ENCODE measurements at regions not wholly inside any gene's neighbourhood (a gene's known extent, or its start where the extent isn't known, plus 50 kb on each side); places are given as distances from the start of the nearest gene placed in this dataset.

DNA sequence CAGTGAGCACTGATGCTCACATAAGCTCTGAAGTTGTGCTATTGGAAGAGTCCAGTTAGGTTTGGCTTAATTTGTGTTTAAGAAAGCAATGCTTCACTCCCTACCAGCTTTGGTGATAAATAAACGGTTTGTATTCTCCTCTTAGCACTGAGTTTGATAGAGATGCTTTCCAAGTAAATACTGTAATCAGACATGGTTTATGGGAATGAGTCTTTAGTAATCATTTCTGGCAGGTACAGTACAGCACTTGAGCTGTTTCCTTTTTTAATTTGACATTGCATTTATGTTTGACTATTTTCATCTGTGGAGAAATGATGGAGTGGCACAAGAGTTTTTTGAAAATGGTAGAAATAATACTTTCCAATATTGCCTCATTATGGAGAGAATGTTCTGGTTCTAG lies 455.3 kb downstream of the ACTRT1 start:
- no peak for DNase-seq (ENCODE audit: low read depth in 1 of 2, low spot score in 2 of 2)
- ChIA-PET POLR2A (ENCODE audit: partially characterized antibody) (no interaction called here), CTCF (ENCODE audit: partially characterized antibody) (no interaction called here)
- Histone ChIP-seq H2BK15ac (ENCODE audit: low read length) (no peak overlapping the region), H2AK5ac (ENCODE audit: low read depth, low read length) (no peak overlapping the region), H3K18ac (ENCODE audit: extremely low read depth, low read length) (no peak overlapping the region), H3K27me3 (replicated peaks in 1 of 4; ENCODE audit: control insufficient read depth in 3 of 4, extremely low read depth in 1 of 4, insufficient read depth in 3 of 4, low read length in 3 of 4) (no peaks in the 10 kb centered on the region), H4K5ac (ENCODE audit: insufficient read length, low read depth, low read length) (no peak overlapping the region), H2BK12ac (ENCODE audit: low read depth, low read length) (no peak overlapping the region), H2BK20ac (ENCODE audit: low read length) (no peak overlapping the region), H3K4me3 (ENCODE audit: extremely low read depth in 1 of 4, insufficient read depth in 2 of 4, low read depth in 3 of 4, low read length in 4 of 4) (no peak overlapping the region), H3K79me2 (ENCODE audit: control insufficient read depth in 1 of 2, insufficient read depth in 2 of 2, low read length in 2 of 2) (no peaks in the 10 kb centered on the region), H2BK120ac (replicated peaks; ENCODE audit: low read depth, low read length) (no peak overlapping the region), H3K27ac (ENCODE audit: low read depth, low read length) (no peak overlapping the region), H3K23ac (ENCODE audit: insufficient read length) (no peak overlapping the region), H3K4me1 (replicated peaks in 1 of 4; ENCODE audit: control insufficient read depth in 3 of 4, insufficient read depth in 4 of 4, low read length in 3 of 4) (no peaks in the 10 kb centered on the region), H3K4ac (replicated peaks; ENCODE audit: insufficient read length, low read depth, low read length) (no peak overlapping the region), H3K56ac (replicated peaks; ENCODE audit: insufficient read length, low read depth, low read length) (no peak overlapping the region), H3K14ac (ENCODE audit: insufficient read length) (no peak overlapping the region), H2BK5ac (ENCODE audit: low read depth, low read length) (no peak overlapping the region), H3K9ac (replicated peaks in 1 of 4; ENCODE audit: extremely low read depth in 1 of 4, low read depth in 3 of 4, low read length in 3 of 4) (no peak overlapping the region), H2AFZ (ENCODE audit: low read length) (no peak overlapping the region), H4K20me1 (replicated peaks in 1 of 2; ENCODE audit: control insufficient read depth in 1 of 2, insufficient read depth in 2 of 2, low read length in 2 of 2) (no peaks in the 10 kb centered on the region), H3K4me2 (ENCODE audit: insufficient read depth in 1 of 2, low read depth in 2 of 2, low read length in 2 of 2) (no peak overlapping the region), H3K9me3 (ENCODE audit: insufficient read depth in 2 of 2, low read depth in 1 of 2, low read length in 1 of 2) (no peaks in the 10 kb centered on the region), H4K91ac (replicated peaks; ENCODE audit: insufficient read length, low read length) (no peak overlapping the region), H3K36me3 (ENCODE audit: control insufficient read depth in 2 of 4, insufficient read depth in 4 of 4, low read length in 3 of 4) (no peaks in the 10 kb centered on the region), H3K23me2 (ENCODE audit: low read depth, low read length) (no peaks in the 10 kb centered on the region), H3K79me1 (ENCODE audit: low read depth, low read length) (no peaks in the 10 kb centered on the region), H4K8ac (ENCODE audit: extremely low read depth, insufficient read depth, low read length) (no peak overlapping the region)
- TF ChIP-seq MAFK (IDR thresholded peaks at IDR 0.05; ENCODE audit: low read depth, low read length) (no peak), CREB1 (IDR thresholded peaks at IDR 0.05) (no peak), CEBPB (IDR thresholded peaks at IDR 0.05; ENCODE audit: low read depth, low read length) (no peak), GABPA (IDR thresholded peaks at IDR 0.05; ENCODE audit: borderline replicate concordance, insufficient read depth, low read length) (no peak), ASH2L (IDR thresholded peaks at IDR 0.05; ENCODE audit: low read length) (no peak), SIX5 (IDR thresholded peaks at IDR 0.05; ENCODE audit: low read depth, low read length) (no peak), FOSL1 (IDR thresholded peaks at IDR 0.05; ENCODE audit: insufficient read depth, low read depth, low read length) (no peak), EGR1 (IDR thresholded peaks at IDR 0.05; ENCODE audit: borderline replicate concordance, low read depth, low read length) (no peak), RAD21 (IDR thresholded peaks at IDR 0.05 in 1 of 2, conservative IDR thresholded peaks at IDR 0.05 in 1 of 2; ENCODE audit: low read depth in 2 of 2, low read length in 2 of 2) (no peak), TBP (IDR thresholded peaks at IDR 0.05; ENCODE audit: low read depth, low read length) (no peak)
- no peak for FAIRE-seq
- 100% methylated on average over 1 of the region's 1 CpG; no CpG with 5 or more reads in 1 of the 2 experiments for WGBS, 2 experiments (ENCODE audit: extremely low coverage in 1 of 2, insufficient coverage in 1 of 2, insufficient read length in 1 of 2, insufficient replicate concordance in 2 of 2, low coverage in 1 of 2, low lambda C conversion rate in 2 of 2, missing lambda C conversion rate in 1 of 2)
